BJ (cell line): ENCODE measurements at regions not wholly inside any gene's neighbourhood (a gene's known extent, or its start where the extent isn't known, plus 50 kb on each side); places are given as distances from the start of the nearest gene placed in this dataset.

Experiments used
- CTCF ChIA-PET: fragments of 350-600 bp; formaldehyde crosslinking; extraction: SDS; loops from one replicate; lab custom pipeline; 2021; ENCODE audit warnings: antibody characterized with exemption, inconsistent platforms; lab: Yijun Ruan, JAX
- POLR2A ChIA-PET: fragments of 300-600 bp; sonication (Branson Sonifier 250); formaldehyde crosslinking; extraction: SDS; loops from one replicate; lab custom pipeline; 2021; ENCODE audit warnings: antibody characterized with exemption; lab: Charles Lee
- DNase-seq: peaks from one replicate; pipeline ENCODE4 v3.0.0-alpha.2; 2011; ENCODE audit warnings: low read depth
- H3K27me3 ChIP-seq: 2 replicates; pipeline ENCODE4 v1.6.0; 2011; ENCODE audit warnings: low read length; ENCODE audit not compliant: control insufficient read depth, insufficient read depth
- H3K36me3 ChIP-seq: 2 replicates; pipeline ENCODE4 v1.5.1; 2011; ENCODE audit warnings: low read length; ENCODE audit not compliant: control insufficient read depth, insufficient read depth
- H3K4me3 ChIP-seq: 2 replicates; pipeline ENCODE4 v1.5.1; 2011; ENCODE audit warnings: low read depth, mild to moderate bottlenecking, control low read depth, low read length
- TF ChIP-seq, protein P1 (sequence below): IDR thresholded peaks from 2 replicates; pipeline ENCODE4 v1.5.1; 2011; ENCODE audit warnings: low read depth, mild to moderate bottlenecking, control low read depth, inconsistent platforms, low read length, moderate library complexity; ENCODE audit not compliant: insufficient read depth

DNA sequence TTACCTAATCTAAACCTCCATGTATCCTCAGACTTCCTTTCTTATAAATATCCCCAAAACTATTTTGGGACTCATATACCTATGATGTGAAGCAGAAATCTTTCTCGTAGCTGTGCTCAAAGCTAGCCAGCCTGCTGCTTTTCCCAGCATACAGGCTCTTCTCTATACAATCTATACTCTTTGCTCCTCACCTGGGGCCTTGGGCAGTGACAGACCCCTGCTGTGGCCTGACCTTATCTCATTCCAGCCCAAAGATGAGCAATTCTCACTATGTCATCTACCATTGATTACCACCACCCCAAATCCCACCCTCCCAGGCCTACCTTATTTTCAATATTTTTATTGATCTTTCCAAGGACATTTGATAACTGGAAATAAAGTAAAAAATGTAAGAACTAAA is 83.2 kb upstream of the FBXL4 start:
- H3K27me3 ChIP-seq, result no peaks in the 10 kb centered on the region
- no peaks in the 10 kb centered on the region for H3K36me3 ChIP-seq
- TF ChIP-seq, protein P1, sequence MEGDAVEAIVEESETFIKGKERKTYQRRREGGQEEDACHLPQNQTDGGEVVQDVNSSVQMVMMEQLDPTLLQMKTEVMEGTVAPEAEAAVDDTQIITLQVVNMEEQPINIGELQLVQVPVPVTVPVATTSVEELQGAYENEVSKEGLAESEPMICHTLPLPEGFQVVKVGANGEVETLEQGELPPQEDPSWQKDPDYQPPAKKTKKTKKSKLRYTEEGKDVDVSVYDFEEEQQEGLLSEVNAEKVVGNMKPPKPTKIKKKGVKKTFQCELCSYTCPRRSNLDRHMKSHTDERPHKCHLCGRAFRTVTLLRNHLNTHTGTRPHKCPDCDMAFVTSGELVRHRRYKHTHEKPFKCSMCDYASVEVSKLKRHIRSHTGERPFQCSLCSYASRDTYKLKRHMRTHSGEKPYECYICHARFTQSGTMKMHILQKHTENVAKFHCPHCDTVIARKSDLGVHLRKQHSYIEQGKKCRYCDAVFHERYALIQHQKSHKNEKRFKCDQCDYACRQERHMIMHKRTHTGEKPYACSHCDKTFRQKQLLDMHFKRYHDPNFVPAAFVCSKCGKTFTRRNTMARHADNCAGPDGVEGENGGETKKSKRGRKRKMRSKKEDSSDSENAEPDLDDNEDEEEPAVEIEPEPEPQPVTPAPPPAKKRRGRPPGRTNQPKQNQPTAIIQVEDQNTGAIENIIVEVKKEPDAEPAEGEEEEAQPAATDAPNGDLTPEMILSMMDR, result no peak
- ChIA-PET POLR2A (no interaction called here), CTCF (interaction anchor here (1.2 kb wide), 1 partner anchor 211 kb away, joined by 3 read pairs; no protein-coding TSS in a partner anchor)
- no peak for DNase-seq
- no peak overlapping the region for H3K4me3 ChIP-seq

DNA sequence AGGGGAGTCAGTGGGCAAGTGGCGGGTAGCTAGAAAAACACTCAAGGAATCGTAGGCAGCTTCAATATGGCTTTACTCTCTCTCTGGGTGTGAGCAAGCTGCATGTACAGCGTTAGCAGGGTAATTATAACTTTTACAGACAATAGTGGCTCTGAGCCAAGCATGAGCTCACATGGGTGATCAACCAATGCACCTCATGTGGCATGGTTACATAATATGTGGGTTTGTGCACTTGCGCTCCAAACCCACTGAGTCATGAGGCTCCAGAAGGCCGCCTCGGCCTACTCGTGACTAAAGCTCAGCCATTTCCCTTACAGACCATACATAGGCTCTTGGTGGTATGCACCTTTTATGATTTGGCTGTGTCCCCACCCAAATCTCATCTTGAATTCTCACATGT is 78.4 kb upstream of the FBXL4 start:
- Histone ChIP-seq H3K36me3 (no peaks in the 10 kb centered on the region), H3K4me3 (no peak overlapping the region), H3K27me3 (no peaks in the 10 kb centered on the region)
- TF ChIP-seq, protein P1, result no peak
- no peak for DNase-seq
- CTCF ChIA-PET, result interaction anchor here (0.6 to 0.7 kb wide), 2 partner anchors 355 to 1961 kb away, joined by 3 read pairs; no protein-coding TSS in a partner anchor
- POLR2A ChIA-PET, result no interaction called here

GRCh38 chr6:99024089-99024488 is 76.3 kb upstream of the FBXL4 start:
- DNase-seq, result no peak
- ChIA-PET CTCF (no interaction called here), POLR2A (no interaction called here)
- TF ChIP-seq, protein P1, result no peak
- Histone ChIP-seq H3K36me3 (no peaks in the 10 kb centered on the region), H3K27me3 (no peaks in the 10 kb centered on the region), H3K4me3 (no peak overlapping the region)

GRCh38 chr6:99022039-99022609 is 74.4 kb upstream of the FBXL4 start:
- ChIA-PET POLR2A (no interaction called here), CTCF (interaction anchor here (1.3 kb wide), 1 partner anchor 10 kb away, joined by 4 read pairs; no protein-coding TSS in a partner anchor)
- Histone ChIP-seq H3K36me3 (no peaks in the 10 kb centered on the region), H3K4me3 (no peak overlapping the region), H3K27me3 (no peaks in the 10 kb centered on the region)
- no peak for DNase-seq
- TF ChIP-seq, protein P1, result no peak

- Histone ChIP-seq H3K27me3 (no peaks in the 10 kb centered on the region), H3K4me3 (no peak overlapping the region), H3K36me3 (no peaks in the 10 kb centered on the region)
- TF ChIP-seq, protein P1, result no peak
- ChIA-PET CTCF (no interaction called here), POLR2A (no interaction called here)
- no peak for DNase-seq
Observed at GRCh38 chr6:99019381-99019780, 71.6 kb upstream of the FBXL4 start.
